ENCODE measurements at regions not wholly inside any gene's neighbourhood (a gene's known extent, or its start where the extent isn't known, plus 50 kb on each side); places are given as distances from the start of the nearest gene placed in this dataset.

DNA sequence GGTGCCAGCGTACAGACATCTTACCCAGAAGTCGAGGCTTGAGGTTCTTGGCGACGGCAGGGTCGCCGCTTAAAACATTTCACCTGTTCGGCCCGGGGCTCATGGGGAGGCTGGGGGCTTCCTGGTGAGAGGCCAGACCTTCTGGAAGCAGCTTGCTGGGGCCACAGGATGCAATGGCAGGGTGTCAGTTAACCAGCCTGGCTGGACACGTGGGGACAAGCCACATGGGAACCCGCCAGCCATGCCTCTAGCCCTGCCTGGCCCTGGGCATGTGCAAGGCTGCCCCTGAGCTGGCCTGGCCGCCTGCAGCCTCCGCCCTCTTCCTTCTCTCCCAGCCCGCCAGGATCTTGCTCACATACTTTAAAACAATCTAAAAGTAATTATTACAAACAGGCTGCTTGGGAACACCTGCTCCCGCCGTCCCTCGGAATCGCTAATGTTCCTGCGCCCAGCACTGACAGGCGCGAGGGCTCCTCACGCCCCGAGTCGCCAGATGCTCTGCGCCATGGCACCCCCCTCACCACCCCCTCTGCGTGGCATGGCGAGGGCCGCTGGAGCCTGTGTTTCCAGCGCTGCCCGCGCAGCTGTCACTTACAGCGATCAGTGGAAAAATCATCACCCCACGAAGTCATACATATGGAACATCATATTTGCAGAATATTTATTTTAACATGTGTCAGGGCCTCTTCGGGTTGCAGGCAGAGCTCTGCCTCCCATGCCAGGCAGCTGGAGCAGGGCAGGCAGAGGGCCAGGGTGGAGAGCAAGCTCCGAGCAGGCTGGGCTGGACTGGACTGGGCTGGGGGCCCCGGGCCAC is 188.7 kb upstream of the GSE1 start:
- no peak for DNase-seq (ENCODE audit: low spot score)
- Mint-ChIP-seq H3K27me3 (ENCODE audit: insufficient read depth) (peaks cover 3% of the 10 kb centered on the region), H3K4me1 (ENCODE audit: low read depth) (no peaks in the 10 kb centered on the region), H3K36me3 (ENCODE audit: low read depth) (no peaks in the 10 kb centered on the region), H3K27ac (no peak overlapping the region), H3K9me3 (no peaks in the 10 kb centered on the region), H3K4me3 (no peak overlapping the region)
- intact Hi-C loops (cut with micrococcal nuclease): no loop called here

DNA sequence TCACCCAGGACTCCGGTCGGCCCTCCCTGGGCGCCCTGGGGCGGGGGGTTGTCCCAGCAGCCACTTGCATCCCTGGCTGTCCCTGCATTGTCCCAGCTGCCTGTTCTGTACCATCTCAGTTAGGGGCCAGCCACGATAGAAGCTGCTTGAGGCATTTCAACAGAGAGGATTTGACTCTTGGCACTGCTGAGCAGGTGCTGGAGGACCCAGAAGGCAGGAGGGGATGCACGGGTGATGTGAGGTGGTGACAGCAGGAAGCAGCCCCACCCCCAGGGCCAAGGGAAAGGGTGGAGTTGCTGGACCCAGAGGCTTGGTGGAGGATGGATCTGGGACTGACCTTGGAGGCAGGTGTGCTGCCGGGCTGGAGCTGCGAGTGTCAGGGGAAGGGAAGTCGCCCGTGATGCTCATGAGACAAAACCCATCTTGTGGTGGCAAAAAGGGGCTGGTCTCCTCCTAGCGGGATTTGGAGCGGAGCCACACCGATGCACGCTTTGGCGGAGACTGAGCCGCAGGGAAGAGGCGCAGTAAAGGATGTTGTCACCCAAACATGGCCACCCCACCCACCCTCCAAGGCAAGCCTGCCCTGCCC is 188.0 kb upstream of the GSE1 start:
- Mint-ChIP-seq H3K4me3 (no peak overlapping the region), H3K36me3 (ENCODE audit: low read depth) (no peaks in the 10 kb centered on the region), H3K9me3 (no peaks in the 10 kb centered on the region), H3K4me1 (ENCODE audit: low read depth) (no peaks in the 10 kb centered on the region), H3K27me3 (ENCODE audit: insufficient read depth) (peaks cover 3% of the 10 kb centered on the region), H3K27ac (no peak overlapping the region)
- intact Hi-C loops (cut with micrococcal nuclease): no loop called here
- no peak for DNase-seq (ENCODE audit: low spot score)

DNA sequence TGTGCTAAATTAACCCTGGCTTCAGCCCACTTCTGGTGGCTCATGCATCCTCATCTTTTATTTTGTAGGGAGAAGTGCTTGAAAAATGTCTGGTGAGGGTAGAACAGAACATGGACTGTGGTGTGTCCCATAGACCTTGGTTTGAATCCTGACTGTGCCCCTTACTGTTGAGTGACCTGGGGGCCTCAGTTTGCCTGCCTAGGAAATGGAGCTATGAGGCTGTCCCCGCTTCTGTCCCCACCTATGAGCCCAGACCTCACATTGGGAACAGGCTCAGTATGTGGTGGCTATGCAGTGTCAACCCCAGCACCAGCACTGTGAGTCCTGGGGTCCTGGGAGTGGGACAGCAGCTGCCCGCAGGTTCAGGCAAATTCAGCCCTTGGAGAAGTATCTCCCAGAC is 186.3 kb upstream of the GSE1 start:
- intact Hi-C loops (cut with micrococcal nuclease): no loop called here
- Mint-ChIP-seq H3K4me1 (ENCODE audit: low read depth) (no peaks in the 10 kb centered on the region), H3K4me3 (no peak overlapping the region), H3K27ac (no peak overlapping the region), H3K27me3 (ENCODE audit: insufficient read depth) (peaks cover 3% of the 10 kb centered on the region), H3K9me3 (no peaks in the 10 kb centered on the region), H3K36me3 (ENCODE audit: low read depth) (no peaks in the 10 kb centered on the region)
- no peak for DNase-seq (ENCODE audit: low spot score)

- peak; percentile 20 for DNase-seq (ENCODE audit: low spot score)
- intact Hi-C loops (cut with micrococcal nuclease): loop anchor here (1.0 kb wide), 1 partner anchor 313 kb away; no protein-coding TSS in a partner anchor
- no peaks in the 10 kb centered on the region for H3K9me3 Mint-ChIP-seq
- no peaks in the 10 kb centered on the region for H3K27me3 Mint-ChIP-seq (ENCODE audit: insufficient read depth)
- no peak overlapping the region for H3K4me3 Mint-ChIP-seq
- no peaks in the 10 kb centered on the region for H3K36me3 Mint-ChIP-seq (ENCODE audit: low read depth)
- H3K27ac Mint-ChIP-seq: no peak overlapping the region
- no peaks in the 10 kb centered on the region for H3K4me1 Mint-ChIP-seq (ENCODE audit: low read depth)
Measured at GRCh38 chr16:85428168-85428898, 184.8 kb upstream of the GSE1 start.

GRCh38 chr16:85428899-85429775 is 184.0 kb upstream of the GSE1 start:
- no peak for DNase-seq (ENCODE audit: low spot score)
- H3K36me3 Mint-ChIP-seq (ENCODE audit: low read depth): no peaks in the 10 kb centered on the region
- H3K4me3 Mint-ChIP-seq: no peak overlapping the region
- intact Hi-C loops (cut with micrococcal nuclease): loop anchor here (1.0 kb wide), 1 partner anchor 314 kb away; no protein-coding TSS in a partner anchor
- no peaks in the 10 kb centered on the region for H3K27me3 Mint-ChIP-seq (ENCODE audit: insufficient read depth)
- no peaks in the 10 kb centered on the region for H3K4me1 Mint-ChIP-seq (ENCODE audit: low read depth)
- no peak overlapping the region for H3K27ac Mint-ChIP-seq
- H3K9me3 Mint-ChIP-seq: no peaks in the 10 kb centered on the region

DNA sequence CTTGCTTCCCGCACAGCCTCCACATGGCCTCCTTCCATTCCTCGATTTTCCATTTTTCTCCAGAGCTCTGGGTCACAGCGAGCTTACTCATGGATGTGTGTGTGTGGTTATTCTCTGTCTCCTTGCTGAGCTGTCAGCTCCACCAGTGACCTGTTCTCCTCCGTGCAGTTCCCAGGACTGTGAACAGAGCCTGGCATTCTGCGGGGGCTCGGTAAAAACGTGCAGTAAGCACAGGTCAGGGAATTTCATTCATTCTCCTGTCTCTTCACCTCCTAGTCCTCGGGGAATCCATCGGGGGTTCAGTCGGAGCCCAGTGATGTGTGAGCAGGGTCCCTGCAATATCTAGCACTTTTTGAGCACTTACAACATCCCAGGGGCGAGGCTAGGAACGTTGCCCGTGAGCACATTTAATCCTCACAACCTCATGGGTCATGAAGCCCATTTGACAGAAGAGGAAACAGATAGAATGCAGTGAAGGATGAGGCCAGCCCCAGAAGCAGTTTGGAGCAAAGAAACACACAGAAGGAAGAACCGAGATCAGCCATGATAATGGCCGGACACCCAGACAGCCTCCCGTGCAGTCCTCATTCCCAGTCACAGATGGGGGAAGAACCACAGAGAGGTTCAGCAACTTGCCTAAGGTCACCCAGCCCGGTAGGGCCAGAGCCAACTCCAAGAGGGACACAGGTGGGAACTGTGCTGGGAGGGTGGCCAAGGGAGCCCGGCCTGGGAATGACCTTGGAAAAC is 183.2 kb upstream of the GSE1 start:
- H3K4me1 Mint-ChIP-seq (ENCODE audit: low read depth): no peaks in the 10 kb centered on the region

GRCh38 chr16:85430523-85431421 is 182.3 kb upstream of the GSE1 start:
- intact Hi-C loops (cut with micrococcal nuclease): no loop called here
- no peak for DNase-seq (ENCODE audit: low spot score)
- Mint-ChIP-seq H3K4me1 (ENCODE audit: low read depth) (no peaks in the 10 kb centered on the region), H3K27me3 (ENCODE audit: insufficient read depth) (no peaks in the 10 kb centered on the region), H3K36me3 (ENCODE audit: low read depth) (no peaks in the 10 kb centered on the region), H3K9me3 (no peaks in the 10 kb centered on the region), H3K27ac (no peak overlapping the region), H3K4me3 (no peak overlapping the region)

More for the DNA sequence above, 183.2 kb upstream of the GSE1 start:
- Mint-ChIP-seq H3K9me3 (no peaks in the 10 kb centered on the region), H3K4me3 (no peak overlapping the region), H3K36me3 (ENCODE audit: low read depth) (no peaks in the 10 kb centered on the region), H3K27me3 (ENCODE audit: insufficient read depth) (no peaks in the 10 kb centered on the region), H3K27ac (no peak overlapping the region)
- DNase-seq (ENCODE audit: low spot score): no peak
- intact Hi-C loops (cut with micrococcal nuclease): no loop called here

DNA sequence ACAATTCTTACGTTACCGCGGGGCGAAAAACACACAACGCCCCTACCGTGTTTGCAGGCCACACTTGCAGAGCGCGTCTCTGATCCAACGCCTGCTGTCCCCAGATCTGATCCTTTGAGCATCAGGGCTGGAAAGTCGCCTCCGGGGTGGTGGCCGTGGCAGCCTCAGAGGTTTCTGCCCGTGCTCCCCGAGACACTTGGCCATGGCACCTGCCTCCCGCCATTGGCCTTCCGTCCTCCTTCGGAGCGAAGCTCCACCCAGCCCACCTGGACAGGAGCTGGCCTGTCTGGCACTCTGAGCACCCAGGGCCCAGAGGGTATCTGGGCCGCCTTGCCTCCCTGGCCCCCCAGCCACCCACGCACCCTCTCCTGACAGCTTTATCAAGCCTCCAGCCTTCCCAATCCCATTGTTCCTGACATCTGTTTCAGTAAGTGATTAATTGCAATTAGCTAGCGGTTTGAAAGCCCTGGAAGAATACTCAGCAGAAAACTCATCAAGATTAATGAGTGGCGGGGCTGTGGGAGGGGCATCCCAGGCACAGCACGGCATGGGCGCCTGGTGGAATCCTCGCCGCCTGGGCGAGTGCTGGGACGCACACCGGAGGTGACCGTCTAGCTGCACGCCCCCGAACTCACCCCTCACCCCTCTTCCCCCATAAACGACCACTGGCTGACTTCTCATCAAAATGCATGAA is 181.5 kb upstream of the GSE1 start:
- Mint-ChIP-seq H3K27me3 (ENCODE audit: insufficient read depth) (no peaks in the 10 kb centered on the region), H3K4me1 (ENCODE audit: low read depth) (no peaks in the 10 kb centered on the region), H3K27ac (no peak overlapping the region), H3K9me3 (no peaks in the 10 kb centered on the region), H3K36me3 (ENCODE audit: low read depth) (no peaks in the 10 kb centered on the region), H3K4me3 (no peak overlapping the region)
- no peak for DNase-seq (ENCODE audit: low spot score)
- intact Hi-C loops (cut with micrococcal nuclease): no loop called here

GRCh38 chr16:85432606-85433005 is 180.5 kb upstream of the GSE1 start:
- Mint-ChIP-seq H3K4me1 (ENCODE audit: low read depth) (no peaks in the 10 kb centered on the region), H3K27ac (no peak overlapping the region), H3K27me3 (ENCODE audit: insufficient read depth) (peaks cover 2% of the 10 kb centered on the region), H3K36me3 (ENCODE audit: low read depth) (no peaks in the 10 kb centered on the region), H3K9me3 (no peaks in the 10 kb centered on the region), H3K4me3 (no peak overlapping the region)
- DNase-seq (ENCODE audit: low spot score): no peak
- intact Hi-C loops (cut with micrococcal nuclease): no loop called here

DNA sequence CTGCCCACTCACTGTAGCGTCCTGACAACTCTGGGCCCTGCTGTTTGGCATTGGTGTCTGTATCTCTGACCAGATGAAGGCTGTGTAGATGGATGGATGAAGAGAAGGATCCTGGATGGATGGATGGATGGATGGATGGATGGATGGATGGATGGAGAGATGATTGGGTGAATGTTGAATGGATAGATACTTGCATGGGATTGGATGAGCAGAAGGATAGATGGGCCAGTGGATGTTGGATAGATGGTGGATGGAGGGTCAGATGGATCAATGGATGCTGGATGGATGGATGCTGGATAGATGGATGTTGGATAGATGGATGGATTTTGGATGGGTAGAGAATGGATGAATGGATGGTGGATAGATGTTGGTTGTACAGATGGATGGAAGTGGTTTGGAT is 179.6 kb upstream of the GSE1 start:
- intact Hi-C loops (cut with micrococcal nuclease): no loop called here
- no peak for DNase-seq (ENCODE audit: low spot score)
- no peaks in the 10 kb centered on the region for H3K4me1 Mint-ChIP-seq (ENCODE audit: low read depth)
- no peaks in the 10 kb centered on the region for H3K9me3 Mint-ChIP-seq
- no peak overlapping the region for H3K4me3 Mint-ChIP-seq
- peaks cover 2% of the 10 kb centered on the region for H3K27me3 Mint-ChIP-seq (ENCODE audit: insufficient read depth)
- H3K27ac Mint-ChIP-seq: no peak overlapping the region
- no peaks in the 10 kb centered on the region for H3K36me3 Mint-ChIP-seq (ENCODE audit: low read depth)

DNA sequence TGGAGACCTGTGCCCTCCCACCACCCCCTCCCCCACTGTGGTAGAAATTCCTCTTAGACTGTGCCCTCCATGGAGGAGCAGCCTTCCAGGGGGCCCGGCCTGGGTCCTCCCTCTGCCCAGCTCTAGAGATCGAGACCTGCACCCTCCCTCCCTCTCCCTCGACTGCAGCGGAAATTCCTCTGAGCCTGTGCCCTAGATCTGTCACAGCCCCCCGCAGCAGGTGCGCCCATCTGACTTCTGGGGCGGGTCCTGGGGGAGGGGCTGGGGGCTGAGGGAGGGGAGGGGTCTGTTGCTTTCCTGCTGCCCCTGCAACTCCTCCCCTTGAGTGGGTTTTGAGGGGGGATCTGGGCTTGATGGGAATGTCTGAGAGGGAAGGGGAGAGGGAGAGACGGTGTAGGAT is 177.8 kb upstream of the GSE1 start:
- Mint-ChIP-seq H3K9me3 (no peaks in the 10 kb centered on the region), H3K36me3 (ENCODE audit: low read depth) (no peaks in the 10 kb centered on the region), H3K4me3 (no peak overlapping the region), H3K4me1 (ENCODE audit: low read depth) (no peaks in the 10 kb centered on the region), H3K27ac (no peak overlapping the region), H3K27me3 (ENCODE audit: insufficient read depth) (peaks cover 2% of the 10 kb centered on the region)
- DNase-seq (ENCODE audit: low spot score): no peak
- intact Hi-C loops (cut with micrococcal nuclease): no loop called here

Data from activated T-helper 1 cell treated with anti-CD3 and anti-CD28 coated beads, Interleukin-12 subunit alpha, Interleukin-12 subunit beta, Interleukin-2, Interleukin-4 antibody, amounts not matched to agents 30 ng/mL and 10 ng/mL and 1 ng/mL, durations not matched to agents 14 hours and 24 hours and 36 hours (primary cell).